Mesenchymal stem cell (in vitro differentiated cells and primary cell): ENCODE measurements at regions not wholly inside any gene's neighbourhood (a gene's known extent, or its start where the extent isn't known, plus 50 kb on each side); places are given as distances from the start of the nearest gene placed in this dataset.

Source experiments
- DNase-seq: peaks from one replicate; pipeline ENCODE4 v3.0.0-alpha.2; 2013
- H2AFZ ChIP-seq: one replicate; pipeline ENCODE4 v1.6.1; 2013; ENCODE audit warnings: low read depth, mild to moderate bottlenecking, control low read depth, inconsistent platforms, low read length, moderate library complexity
- H2AK5ac ChIP-seq: 2 replicates; pipeline ENCODE4 v1.6.1; 2013; ENCODE audit warnings: low read length, moderate library complexity, mild to moderate bottlenecking, inconsistent platforms; ENCODE audit not compliant: severe bottlenecking
- H2BK120ac ChIP-seq: one replicate; pipeline ENCODE4 v1.6.1; 2013; ENCODE audit warnings: low read depth, mild to moderate bottlenecking, inconsistent platforms, low read length, moderate library complexity
- H2BK12ac ChIP-seq, 2 experiments: one replicate each; pipeline ENCODE4 v1.6.1; 2013; ENCODE audit warnings: inconsistent platforms in 2 of 2, low read length in 2 of 2, mild to moderate bottlenecking in 2 of 2, moderate library complexity in 2 of 2, control low read depth in 1 of 2
- H2BK15ac ChIP-seq: one replicate; pipeline ENCODE4 v1.6.1; 2013; ENCODE audit warnings: mild to moderate bottlenecking, low read depth, inconsistent platforms; ENCODE audit not compliant: poor library complexity, severe bottlenecking
- H2BK5ac ChIP-seq: 2 replicates; pipeline ENCODE4 v1.6.1; 2013; ENCODE audit warnings: low read depth, mild to moderate bottlenecking, low read length, control low read depth, inconsistent platforms; ENCODE audit not compliant: poor library complexity, severe bottlenecking
- H3K14ac ChIP-seq, 2 experiments: one replicate each; pipeline ENCODE4 v1.6.1; 2013; ENCODE audit warnings: inconsistent platforms in 2 of 2, low read length in 2 of 2, control low read depth in 1 of 2, mild to moderate bottlenecking in 1 of 2, moderate library complexity in 1 of 2
- H3K18ac ChIP-seq, 2 experiments: one replicate each; pipeline ENCODE4 v1.6.1; 2013; ENCODE audit warnings: inconsistent platforms in 2 of 2, low read length in 2 of 2, control low read depth in 1 of 2, low read depth in 1 of 2, mild to moderate bottlenecking in 1 of 2
- H3K23ac ChIP-seq, 2 experiments: one replicate each; pipeline ENCODE4 v1.6.1; 2013; ENCODE audit warnings: inconsistent platforms in 2 of 2, low read length in 2 of 2, mild to moderate bottlenecking in 2 of 2, moderate library complexity in 2 of 2, control low read depth in 1 of 2
- H3K27ac ChIP-seq: 2 replicates; pipeline ENCODE4 v1.5.1; 2013; ENCODE audit warnings: mild to moderate bottlenecking, moderate library complexity, low read length, control low read depth, inconsistent platforms; ENCODE audit not compliant: poor library complexity, severe bottlenecking
- H3K27me3 ChIP-seq, 2 experiments: 2 replicates each; pipeline versions ENCODE4 v1.6.1 to v1.7.0; 2013; ENCODE audit warnings: low read length in 2 of 2, mild to moderate bottlenecking in 2 of 2, moderate library complexity in 2 of 2, control low read depth in 1 of 2, inconsistent platforms in 1 of 2; ENCODE audit not compliant: control insufficient read depth in 1 of 2, insufficient read depth in 1 of 2
- H3K36me3 ChIP-seq, 2 experiments: 2 replicates each; pipeline versions ENCODE4 v1.6.1 to v1.7.0; 2013; ENCODE audit warnings: low read length in 2 of 2, control low read depth in 1 of 2, inconsistent platforms in 1 of 2, low read depth in 1 of 2, mild to moderate bottlenecking in 1 of 2; ENCODE audit not compliant: insufficient read depth in 2 of 2, control insufficient read depth in 1 of 2
- H3K4ac ChIP-seq, 2 experiments: one replicate each; pipeline ENCODE4 v1.6.1; 2013; ENCODE audit warnings: inconsistent platforms in 2 of 2, low read length in 2 of 2, mild to moderate bottlenecking in 2 of 2, moderate library complexity in 2 of 2, control low read depth in 1 of 2, low read depth in 1 of 2
- H3K4me1 ChIP-seq: 2 replicates; pipeline ENCODE4 v1.6.1; 2013; ENCODE audit warnings: low read depth, low read length, control low read depth; ENCODE audit not compliant: control insufficient read depth, insufficient read depth
- H3K4me2 ChIP-seq: 2 replicates; pipeline ENCODE4 v1.6.1; 2013; ENCODE audit warnings: low read length, mild to moderate bottlenecking, inconsistent platforms; ENCODE audit not compliant: poor library complexity, severe bottlenecking
- H3K4me3 ChIP-seq, 2 experiments: 2 replicates each; pipeline versions ENCODE4 v1.5.1 to v1.7.0; 2013; ENCODE audit warnings: low read length in 2 of 2, mild to moderate bottlenecking in 2 of 2, control low read depth in 1 of 2, low read depth in 1 of 2; ENCODE audit not compliant: insufficient read depth in 1 of 2
- H3K79me1 ChIP-seq: replicated peaks from 2 replicates; pipeline ENCODE4 v1.6.1; 2013; ENCODE audit warnings: mild to moderate bottlenecking, control low read depth, low read length, inconsistent platforms; ENCODE audit not compliant: poor library complexity, severe bottlenecking
- H3K9ac ChIP-seq: 2 replicates; pipeline ENCODE4 v1.7.0; 2013; ENCODE audit warnings: mild to moderate bottlenecking, low read length, moderate library complexity
- H3K9me3 ChIP-seq: 2 replicates; pipeline ENCODE4 v1.7.0; 2013; ENCODE audit warnings: mild to moderate bottlenecking, low read length; ENCODE audit not compliant: control insufficient read depth
- H4K8ac ChIP-seq: one replicate; pipeline ENCODE4 v1.6.1; 2013; ENCODE audit warnings: inconsistent platforms, mild to moderate bottlenecking, low read length, moderate library complexity
- H4K91ac ChIP-seq: one replicate; pipeline ENCODE4 v1.6.1; 2013; ENCODE audit warnings: mild to moderate bottlenecking, low read length, inconsistent platforms
- WGBS: methylation state at CpG from one replicate; pipeline ENCODE4 v1.1.7; 2013; ENCODE audit warnings: mixed read lengths; 5-methylcytosine and 5-hydroxymethylcytosine counted together

DNA sequence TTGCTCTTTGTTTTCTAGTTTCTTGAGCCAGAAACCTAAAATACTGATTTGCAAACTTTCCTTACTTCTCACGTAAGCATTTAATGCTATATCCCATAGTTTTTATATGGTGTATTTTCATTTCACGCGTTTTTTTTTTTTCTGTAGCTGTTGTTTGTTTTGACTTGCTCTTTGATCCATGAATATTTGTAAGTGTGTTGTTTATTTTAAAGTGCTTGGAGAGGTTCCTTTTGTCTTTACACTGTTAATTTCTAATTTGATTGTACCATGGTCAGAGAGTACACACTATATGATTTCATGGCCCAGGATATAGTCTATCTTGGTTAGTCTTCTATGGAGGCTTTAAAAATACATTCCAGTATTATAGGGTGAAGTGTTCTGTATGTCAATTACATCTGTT lies 84.8 kb upstream of the RNF217 start:
- WGBS: 50% methylated on average over 2 of the region's 3 CpGs
- H3K9ac ChIP-seq: no peak overlapping the region

DNA sequence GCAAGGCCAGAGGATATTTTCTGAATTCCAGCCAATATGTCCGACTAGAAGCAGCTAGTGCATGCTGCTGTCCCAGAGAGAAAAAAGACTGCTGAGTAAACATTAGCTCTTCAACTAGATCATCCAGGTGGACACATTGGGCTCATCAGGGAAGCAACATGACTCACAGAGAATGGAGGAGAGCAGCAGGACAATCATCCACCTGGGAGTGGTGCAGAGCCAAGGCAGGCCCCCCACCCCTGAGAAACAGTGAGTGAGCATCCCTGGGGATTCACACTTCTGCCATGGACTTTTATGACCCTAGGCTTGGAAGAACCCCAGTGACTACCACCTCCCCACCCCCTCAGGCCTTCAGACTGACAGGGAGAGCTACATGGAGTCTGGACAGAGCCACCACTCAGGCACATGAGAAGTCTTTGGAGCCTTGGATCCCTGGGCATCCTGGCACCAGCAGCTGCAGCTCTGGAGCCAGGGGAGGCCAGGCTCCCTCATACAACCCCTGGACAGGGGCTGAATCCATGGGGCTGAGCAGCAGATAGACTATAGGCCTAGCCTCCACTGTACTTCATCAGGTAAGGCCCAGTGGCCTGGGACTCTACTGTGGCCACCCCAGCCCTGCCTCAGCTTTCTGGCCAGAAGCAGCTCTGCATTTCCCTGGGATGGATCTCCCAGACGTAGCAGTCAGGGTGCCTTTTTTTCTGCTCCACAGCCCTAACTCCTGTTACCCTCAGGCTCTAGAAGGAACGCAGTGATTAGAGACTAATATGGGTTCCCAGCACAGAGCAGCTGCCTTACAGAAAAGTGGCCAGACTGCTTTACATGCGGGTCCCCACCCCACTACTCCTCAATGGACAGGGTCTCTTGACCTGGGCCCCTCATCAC lies 82.9 kb upstream of the RNF217 start:
- Histone ChIP-seq H2BK12ac (no peak overlapping the region), H3K36me3 (no peaks in the 10 kb centered on the region), H3K23ac (no peak overlapping the region), H3K14ac (no peak overlapping the region), H3K4me1 (peaks cover 4% of the 10 kb centered on the region), H2BK5ac (no peak overlapping the region), H3K79me1 (no peaks in the 10 kb centered on the region), H3K18ac (no peak overlapping the region), H3K27ac (no peak overlapping the region), H2BK120ac (no peak overlapping the region), H3K27me3 (no peaks in the 10 kb centered on the region), H3K9ac (no peak overlapping the region), H2AK5ac (no peak overlapping the region), H3K9me3 (no peaks in the 10 kb centered on the region), H4K8ac (no peak overlapping the region), H3K4me2 (no peak overlapping the region), H3K4me3 (no peak overlapping the region), H3K4ac (no peak overlapping the region), H2AFZ (no peak overlapping the region), H4K91ac (no peak overlapping the region), H2BK15ac (no peak overlapping the region)
- no peak for DNase-seq
- WGBS: 73% methylated on average over 4 of the region's 4 CpGs

More for the DNA sequence above, 84.8 kb upstream of the RNF217 start:
- Histone ChIP-seq H2AK5ac (no peak overlapping the region), H3K36me3 (no peaks in the 10 kb centered on the region), H2BK15ac (no peak overlapping the region), H4K8ac (no peak overlapping the region), H3K4ac (no peak overlapping the region), H3K18ac (no peak overlapping the region), H3K4me2 (no peak overlapping the region), H3K79me1 (no peaks in the 10 kb centered on the region), H2BK12ac (no peak overlapping the region), H3K14ac (no peak overlapping the region), H3K9me3 (no peaks in the 10 kb centered on the region), H2AFZ (no peak overlapping the region), H3K23ac (no peak overlapping the region), H4K91ac (no peak overlapping the region), H2BK5ac (no peak overlapping the region), H3K4me3 (no peak overlapping the region), H3K4me1 (peaks cover 2% of the 10 kb centered on the region), H2BK120ac (no peak overlapping the region), H3K27ac (no peak overlapping the region), H3K27me3 (no peaks in the 10 kb centered on the region)
- no peak for DNase-seq

DNA sequence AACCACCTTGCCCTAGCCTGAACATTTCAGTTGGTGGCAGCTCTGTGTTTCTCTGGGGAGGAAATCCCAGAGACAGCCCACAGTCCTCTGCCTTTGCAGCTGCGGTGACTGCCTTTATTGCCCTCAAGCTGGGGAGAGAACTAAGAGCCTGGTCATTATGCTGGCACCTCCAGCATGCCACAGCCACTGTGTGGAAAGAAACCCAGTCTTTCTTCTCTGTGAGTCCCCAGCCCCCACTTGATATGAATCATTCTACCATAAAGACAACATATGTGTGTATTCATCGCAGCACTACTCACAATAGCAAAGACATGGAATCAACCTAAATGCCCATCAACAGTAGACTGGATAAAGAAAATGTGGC lies 82.3 kb upstream of the RNF217 start:
- H3K27me3 ChIP-seq: no peaks in the 10 kb centered on the region
- no peak overlapping the region for H2BK5ac ChIP-seq
- H3K4ac ChIP-seq: no peak overlapping the region
- no peaks in the 10 kb centered on the region for H3K9me3 ChIP-seq
- no peak for DNase-seq
- no peak overlapping the region for H4K91ac ChIP-seq
- no peak overlapping the region for H3K27ac ChIP-seq
- H3K14ac ChIP-seq: no peak overlapping the region
- H4K8ac ChIP-seq: no peak overlapping the region
- H3K4me2 ChIP-seq: no peak overlapping the region
- H2BK120ac ChIP-seq: no peak overlapping the region
- no peaks in the 10 kb centered on the region for H3K36me3 ChIP-seq
- H2AK5ac ChIP-seq: no peak overlapping the region
- no peak overlapping the region for H3K23ac ChIP-seq
- H3K9ac ChIP-seq: no peak overlapping the region
- peaks cover 4% of the 10 kb centered on the region for H3K4me1 ChIP-seq
- no peaks in the 10 kb centered on the region for H3K79me1 ChIP-seq
- no peak overlapping the region for H3K18ac ChIP-seq
- no peak overlapping the region for H2BK15ac ChIP-seq
- no peak overlapping the region for H2AFZ ChIP-seq
- no peak overlapping the region for H3K4me3 ChIP-seq
- WGBS: 97% methylated on average over 2 of the region's 2 CpGs
- no peak overlapping the region for H2BK12ac ChIP-seq

- Histone ChIP-seq H2BK12ac (no peak overlapping the region), H2BK5ac (no peak overlapping the region), H4K91ac (no peak overlapping the region), H3K36me3 (no peaks in the 10 kb centered on the region), H3K27me3 (no peaks in the 10 kb centered on the region), H3K14ac (no peak overlapping the region), H3K9me3 (no peaks in the 10 kb centered on the region), H3K4ac (no peak overlapping the region), H3K9ac (no peak overlapping the region), H4K8ac (no peak overlapping the region), H2AFZ (no peak overlapping the region), H3K4me3 (no peak overlapping the region), H2AK5ac (no peak overlapping the region), H3K18ac (no peak overlapping the region), H2BK120ac (no peak overlapping the region), H3K23ac (no peak overlapping the region), H3K4me2 (no peak overlapping the region), H3K79me1 (no peaks in the 10 kb centered on the region), H2BK15ac (no peak overlapping the region), H3K4me1 (peaks cover 4% of the 10 kb centered on the region), H3K27ac (no peak overlapping the region)
- 23% methylated on average over 4 of the region's 4 CpGs for WGBS
- peak; percentile 70 for DNase-seq
Measured at GRCh38 chr6:124881898-124882578, 80.2 kb upstream of the RNF217 start.
